ENCODE measurements at regions not wholly inside any gene's neighbourhood (a gene's known extent, or its start where the extent isn't known, plus 50 kb on each side); places are given as distances from the start of the nearest gene placed in this dataset.

GRCh38 chr3:90099493-90099892 lies 992.1 kb downstream of the EPHA3 start:
- H3K9me3 ChIP-seq (ENCODE audit: low read depth): no peaks in the 10 kb centered on the region
- no peaks in the 10 kb centered on the region for H3K36me3 Mint-ChIP-seq
- no peak overlapping the region for H3K4me3 Mint-ChIP-seq
- no peak overlapping the region for H3K27ac ChIP-seq
- no peak overlapping the region for H3K4me3 ChIP-seq
- no peak overlapping the region for H2AFZ ChIP-seq (replicated peaks)
- H4K20me1 ChIP-seq (ENCODE audit: low read depth): no peaks in the 10 kb centered on the region
- H3F3A ChIP-seq (ENCODE audit: low read depth): no peaks in the 10 kb centered on the region
- H3K9me3 Mint-ChIP-seq: peaks cover 4% of the 10 kb centered on the region
- no peaks in the 10 kb centered on the region for H3K27me3 Mint-ChIP-seq (ENCODE audit: insufficient read depth, low read depth)
- H3K27me3 ChIP-seq: no peaks in the 10 kb centered on the region
- H3K36me3 ChIP-seq: no peaks in the 10 kb centered on the region
- no peak overlapping the region for H3K27ac Mint-ChIP-seq
- H3K4me1 Mint-ChIP-seq: no peaks in the 10 kb centered on the region
- no peaks in the 10 kb centered on the region for H3K79me2 ChIP-seq (ENCODE audit: low read depth)
- no peak overlapping the region for H3K4me2 ChIP-seq
- DNase-seq (ENCODE audit: low spot score): no peak
- TF ChIP-seq EZH2 (IDR thresholded peaks at IDR 0.05): no peak
- no peak for TF ChIP-seq EZH2phosphoT487 (IDR thresholded peaks at IDR 0.05)
- no peak for TF ChIP-seq CTCF (IDR thresholded peaks at IDR 0.05)
- H3K9ac ChIP-seq: no peak overlapping the region
- no peaks in the 10 kb centered on the region for H3K4me1 ChIP-seq

- H3K4me3 Mint-ChIP-seq: no peak overlapping the region
Observed at GRCh38 chr3:90102146-90102545, 994.7 kb downstream of the EPHA3 start.

GRCh38 chr3:90121326-90121725 lies 1013.9 kb downstream of the EPHA3 start:
- no peak overlapping the region for H2AFZ ChIP-seq (replicated peaks)
- no peak for DNase-seq (ENCODE audit: low spot score)
- no peaks in the 10 kb centered on the region for H3K79me2 ChIP-seq (ENCODE audit: low read depth)
- H3K27me3 ChIP-seq: no peaks in the 10 kb centered on the region
- Mint-ChIP-seq H3K27ac (no peak overlapping the region), H3K9me3 (peaks cover 3% of the 10 kb centered on the region), H3K4me3 (no peak overlapping the region), H3K4me1 (no peaks in the 10 kb centered on the region), H3K27me3 (ENCODE audit: insufficient read depth, low read depth) (no peaks in the 10 kb centered on the region), H3K36me3 (no peaks in the 10 kb centered on the region)
- TF ChIP-seq EZH2phosphoT487 (IDR thresholded peaks at IDR 0.05): no peak
- no peak for TF ChIP-seq CTCF (IDR thresholded peaks at IDR 0.05)
- H3K4me2 ChIP-seq: no peak overlapping the region
- no peak overlapping the region for H3K4me3 ChIP-seq
- no peaks in the 10 kb centered on the region for H4K20me1 ChIP-seq (ENCODE audit: low read depth)
- H3K9ac ChIP-seq: no peak overlapping the region
- H3K4me1 ChIP-seq: no peaks in the 10 kb centered on the region
- H3K27ac ChIP-seq: no peak overlapping the region
- H3K36me3 ChIP-seq: no peaks in the 10 kb centered on the region
- no peaks in the 10 kb centered on the region for H3K9me3 ChIP-seq (ENCODE audit: low read depth)
- no peaks in the 10 kb centered on the region for H3F3A ChIP-seq (ENCODE audit: low read depth)

More at GRCh38 chr3:90102146-90102545, 994.7 kb downstream of the EPHA3 start:
- Histone ChIP-seq H2AFZ (replicated peaks) (no peak overlapping the region), H3K9ac (no peak overlapping the region), H3K79me2 (ENCODE audit: low read depth) (no peaks in the 10 kb centered on the region), H3K36me3 (no peaks in the 10 kb centered on the region), H3K9me3 (ENCODE audit: low read depth) (no peaks in the 10 kb centered on the region), H3F3A (ENCODE audit: low read depth) (no peaks in the 10 kb centered on the region), H3K27me3 (no peaks in the 10 kb centered on the region), H3K4me3 (no peak overlapping the region), H3K4me2 (no peak overlapping the region), H3K4me1 (no peaks in the 10 kb centered on the region), H3K27ac (no peak overlapping the region), H4K20me1 (ENCODE audit: low read depth) (no peaks in the 10 kb centered on the region)
- Mint-ChIP-seq H3K36me3 (no peaks in the 10 kb centered on the region), H3K27me3 (ENCODE audit: insufficient read depth, low read depth) (no peaks in the 10 kb centered on the region), H3K27ac (no peak overlapping the region), H3K9me3 (peaks cover 13% of the 10 kb centered on the region), H3K4me1 (no peaks in the 10 kb centered on the region)
- no peak for DNase-seq (ENCODE audit: low spot score)
- TF ChIP-seq CTCF (IDR thresholded peaks at IDR 0.05) (no peak), EZH2phosphoT487 (IDR thresholded peaks at IDR 0.05) (no peak), EZH2 (IDR thresholded peaks at IDR 0.05) (no peak)

- Histone ChIP-seq H3K27me3 (no peaks in the 10 kb centered on the region), H2AFZ (replicated peaks) (no peak overlapping the region), H3K4me2 (no peak overlapping the region), H3K9ac (no peak overlapping the region), H3K4me3 (no peak overlapping the region), H3K9me3 (ENCODE audit: low read depth) (no peaks in the 10 kb centered on the region), H3K79me2 (ENCODE audit: low read depth) (no peaks in the 10 kb centered on the region), H3F3A (ENCODE audit: low read depth) (no peaks in the 10 kb centered on the region), H3K4me1 (no peaks in the 10 kb centered on the region), H3K36me3 (no peaks in the 10 kb centered on the region), H4K20me1 (ENCODE audit: low read depth) (no peaks in the 10 kb centered on the region), H3K27ac (no peak overlapping the region)
- TF ChIP-seq EZH2 (IDR thresholded peaks at IDR 0.05) (no peak), CTCF (IDR thresholded peaks at IDR 0.05) (no peak), EZH2phosphoT487 (IDR thresholded peaks at IDR 0.05) (no peak)
- H3K9me3 Mint-ChIP-seq: peaks cover 10% of the 10 kb centered on the region
- no peak overlapping the region for H3K4me3 Mint-ChIP-seq
- no peak for DNase-seq (ENCODE audit: low spot score)
- no peaks in the 10 kb centered on the region for H3K36me3 Mint-ChIP-seq
- no peak overlapping the region for H3K27ac Mint-ChIP-seq
- H3K27me3 Mint-ChIP-seq (ENCODE audit: insufficient read depth, low read depth): no peaks in the 10 kb centered on the region
- no peaks in the 10 kb centered on the region for H3K4me1 Mint-ChIP-seq
Observed at GRCh38 chr3:90128391-90128790, 1021.0 kb downstream of the EPHA3 start.

Data from neural progenitor cell (in vitro differentiated cells).